Activated gamma-delta T cell treated with Interleukin-2 at 50 U/mL for 16 hours (primary cell): ENCODE measurements at regions not wholly inside any gene's neighbourhood (a gene's known extent, or its start where the extent isn't known, plus 50 kb on each side); places are given as distances from the start of the nearest gene placed in this dataset.

Experiments
- DNase-seq: peaks from one replicate; pipeline ENCODE4 v3.0.0-alpha.2; 2020

- no peak for DNase-seq
Measured at GRCh38 chr21:31564439-31564838, 95.1 kb upstream of the SOD1 start.

GRCh38 chr21:31560479-31560878 lies 99.0 kb upstream of the SOD1 start:
- no peak for DNase-seq

DNA sequence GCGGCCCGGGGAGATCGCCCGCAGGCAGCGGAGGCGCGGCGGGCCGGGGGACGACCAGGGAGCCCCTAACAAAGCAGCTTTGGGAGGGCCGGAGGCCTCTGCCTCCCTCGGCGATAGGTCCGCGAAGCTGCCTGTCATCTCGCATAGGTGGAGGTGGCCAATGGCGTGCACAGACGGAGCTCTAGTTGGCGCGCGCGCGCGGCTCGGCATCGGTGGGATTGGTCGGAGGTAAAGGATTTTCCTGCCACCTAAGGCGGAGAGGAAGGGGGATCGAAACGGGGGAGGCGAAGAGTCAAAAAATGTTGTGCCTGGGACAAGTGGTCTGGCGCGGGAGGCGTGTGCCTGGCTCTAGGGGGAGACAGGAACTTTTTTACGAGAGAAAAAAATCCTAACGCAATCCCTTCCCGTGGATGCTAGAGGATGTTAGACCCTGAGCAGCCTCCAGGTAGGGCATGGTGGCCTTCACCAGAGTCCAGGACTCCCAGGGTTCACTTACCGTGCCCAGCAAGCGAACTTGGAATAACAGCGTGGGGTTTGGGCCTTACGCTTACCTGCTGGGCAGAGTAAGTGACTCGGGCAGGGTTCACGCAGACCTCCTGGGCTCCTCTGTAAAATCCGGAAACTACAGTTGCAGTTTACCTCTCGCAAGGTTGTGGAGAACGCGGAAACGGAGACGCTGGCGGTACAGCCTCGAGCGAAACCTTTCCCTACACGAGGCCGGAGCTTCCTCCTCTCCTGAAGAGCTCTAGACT lies 99.9 kb upstream of the SOD1 start:
- DNase-seq: peak; percentile 92

- DNase-seq: peak; percentile 89
Measured at GRCh38 chr21:31558962-31559367, 100.5 kb upstream of the SOD1 start.

GRCh38 chr21:31558189-31558961 lies 101.1 kb upstream of the SOD1 start:
- DNase-seq: peak; percentile 21

GRCh38 chr21:31557421-31558188 lies 101.9 kb upstream of the SOD1 start:
- peak; percentile 11 for DNase-seq

DNA sequence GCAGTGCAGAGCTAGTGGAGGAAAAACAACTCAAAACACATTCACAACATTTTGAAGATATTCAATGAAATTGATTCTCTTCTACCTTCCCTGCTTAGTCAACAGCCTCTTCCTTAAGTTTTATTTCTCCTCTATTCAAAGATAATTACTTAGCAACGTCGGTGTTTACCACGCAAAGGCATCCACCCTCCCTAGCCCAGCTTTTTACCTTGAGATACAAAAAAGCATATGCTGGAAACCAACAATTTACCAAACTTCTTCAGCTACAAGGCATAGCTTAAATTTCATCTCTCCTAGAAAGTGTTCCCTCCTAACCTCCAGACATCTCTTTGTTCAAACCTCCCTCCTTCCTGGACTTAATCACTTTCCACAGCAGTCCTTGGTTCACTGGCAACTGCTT lies 102.8 kb upstream of the SOD1 start:
- no peak for DNase-seq

DNA sequence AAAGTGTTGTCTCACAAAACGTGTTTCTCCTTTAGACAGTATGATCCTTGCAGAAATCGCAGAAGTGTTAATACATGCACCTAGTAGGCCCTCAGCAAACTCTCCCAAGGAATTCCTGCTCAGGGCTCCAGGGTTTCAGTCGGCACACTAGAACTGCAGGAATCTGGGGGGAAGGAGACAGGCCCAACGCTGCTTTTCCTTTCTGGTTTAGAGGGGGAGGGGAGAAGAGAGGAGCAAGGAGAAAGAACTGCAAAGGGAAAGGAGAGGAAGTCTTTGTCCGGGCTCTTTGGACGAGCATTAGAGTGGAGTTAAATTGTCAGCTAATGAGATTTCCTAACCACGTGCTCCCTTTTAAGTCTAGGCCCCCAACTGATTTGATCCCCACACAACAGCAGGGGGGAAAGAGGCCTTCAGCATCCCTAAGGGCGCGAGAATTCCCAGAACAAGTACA lies 103.7 kb upstream of the SOD1 start:
- DNase-seq: no peak

GRCh38 chr21:31554511-31555022 lies 104.9 kb upstream of the SOD1 start:
- no peak for DNase-seq

DNA sequence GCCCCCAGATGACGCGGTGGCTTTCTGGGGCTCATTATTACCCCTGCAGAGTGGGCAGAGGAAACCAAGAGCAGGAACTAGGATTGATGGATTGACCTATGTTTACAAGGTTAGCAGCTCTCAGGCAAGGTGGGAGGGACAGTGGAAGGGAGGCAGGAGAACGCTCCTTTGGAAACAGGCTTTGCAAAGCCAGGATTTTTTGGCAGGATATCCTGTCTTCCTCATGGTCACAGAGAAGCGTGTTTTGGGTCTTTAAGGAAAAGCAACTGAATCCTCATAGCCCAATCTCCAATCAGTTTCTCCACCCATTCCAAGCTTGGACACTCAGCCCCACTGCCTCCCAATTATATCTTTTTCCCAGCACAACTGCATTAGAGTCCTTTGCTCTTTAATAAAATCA lies 105.6 kb upstream of the SOD1 start:
- no peak for DNase-seq

GRCh38 chr21:31553461-31553860 lies 106.0 kb upstream of the SOD1 start:
- no peak for DNase-seq

- DNase-seq: no peak
Measured at GRCh38 chr21:31552826-31553225, 106.7 kb upstream of the SOD1 start.

DNA sequence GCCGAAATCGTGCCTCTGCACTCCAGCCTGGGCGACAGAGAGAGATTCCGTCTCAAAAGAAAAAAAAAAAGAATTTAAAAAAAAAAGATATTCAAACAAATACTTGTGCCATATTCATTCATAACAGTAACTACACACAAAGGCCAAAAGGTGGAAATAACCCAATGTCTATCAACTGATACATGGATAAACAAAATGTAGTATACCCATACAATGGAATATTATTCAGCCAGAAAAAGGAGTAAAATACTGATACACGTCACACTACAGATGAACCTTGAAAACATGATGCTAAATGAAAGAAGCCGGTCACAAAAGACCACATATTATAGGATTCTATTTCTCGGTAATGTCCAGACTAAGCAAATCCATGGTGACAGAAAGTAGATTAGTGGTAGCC lies 109.4 kb upstream of the SOD1 start:
- DNase-seq: no peak

GRCh38 chr21:31548688-31549087 lies 110.8 kb upstream of the SOD1 start:
- no peak for DNase-seq

GRCh38 chr21:31546443-31547170 lies 112.9 kb upstream of the SOD1 start:
- no peak for DNase-seq

GRCh38 chr21:31545036-31545435 lies 114.5 kb upstream of the SOD1 start:
- DNase-seq: no peak

- DNase-seq: no peak
Measured at GRCh38 chr21:31543191-31543590, 116.3 kb upstream of the SOD1 start.

- DNase-seq: no peak
Measured at GRCh38 chr21:31538816-31539215, 120.7 kb upstream of the SOD1 start.

DNA sequence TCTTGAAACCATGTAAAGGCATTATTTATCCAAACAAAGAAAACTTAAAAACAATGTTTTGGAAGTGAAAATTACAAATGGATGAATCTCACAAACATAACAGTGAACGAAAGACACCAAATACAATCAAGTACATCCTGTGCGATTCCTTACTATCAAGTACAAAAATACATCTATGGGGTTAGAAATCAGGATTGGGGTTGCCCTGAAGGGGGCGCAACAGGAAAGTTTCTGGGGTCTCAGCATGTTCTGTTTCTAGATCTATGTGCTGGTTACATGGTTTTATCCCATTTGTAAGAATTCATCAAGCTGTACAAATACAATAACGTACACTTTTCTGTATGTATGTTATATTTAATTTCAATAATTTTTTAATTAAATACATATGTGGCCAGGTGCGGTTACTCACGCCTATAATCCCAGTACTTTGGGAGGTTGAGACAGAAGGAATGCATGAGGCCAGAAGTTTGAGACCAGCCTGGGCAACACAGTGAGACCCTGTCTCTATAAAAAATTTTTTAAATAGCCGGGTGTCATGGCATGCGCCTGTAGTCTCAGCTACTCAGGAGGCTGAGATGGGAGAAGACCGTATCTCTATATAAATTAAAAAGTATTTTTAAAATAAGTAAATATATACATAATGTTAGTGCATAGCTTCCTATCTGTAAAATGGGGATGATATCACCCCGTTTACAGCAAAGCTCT lies 121.5 kb upstream of the SOD1 start:
- no peak for DNase-seq

GRCh38 chr21:31536138-31536537 lies 123.4 kb upstream of the SOD1 start:
- DNase-seq: no peak

DNA sequence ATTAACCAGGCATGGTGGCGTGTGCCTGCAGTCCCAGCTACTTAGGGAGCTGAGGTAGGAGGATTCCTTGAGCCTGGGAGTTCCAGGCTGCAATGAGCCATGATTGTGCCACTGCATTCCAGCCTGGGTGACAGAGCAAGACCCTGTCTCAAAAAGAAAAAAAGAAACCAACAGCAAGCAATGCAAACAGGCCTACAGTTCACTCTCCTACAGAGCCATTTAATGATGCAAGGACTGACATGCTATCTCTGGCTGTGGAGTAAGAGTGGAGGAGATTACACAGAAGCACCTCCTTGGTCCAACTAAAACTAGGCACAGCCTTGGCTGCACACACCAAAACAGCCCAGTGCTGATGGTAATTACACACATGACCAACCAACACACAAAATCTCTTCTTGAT lies 127.5 kb upstream of the SOD1 start:
- DNase-seq: no peak
